ENCODE measurements at regions not wholly inside any gene's neighbourhood (a gene's known extent, or its start where the extent isn't known, plus 50 kb on each side); places are given as distances from the start of the nearest gene placed in this dataset.

DNA sequence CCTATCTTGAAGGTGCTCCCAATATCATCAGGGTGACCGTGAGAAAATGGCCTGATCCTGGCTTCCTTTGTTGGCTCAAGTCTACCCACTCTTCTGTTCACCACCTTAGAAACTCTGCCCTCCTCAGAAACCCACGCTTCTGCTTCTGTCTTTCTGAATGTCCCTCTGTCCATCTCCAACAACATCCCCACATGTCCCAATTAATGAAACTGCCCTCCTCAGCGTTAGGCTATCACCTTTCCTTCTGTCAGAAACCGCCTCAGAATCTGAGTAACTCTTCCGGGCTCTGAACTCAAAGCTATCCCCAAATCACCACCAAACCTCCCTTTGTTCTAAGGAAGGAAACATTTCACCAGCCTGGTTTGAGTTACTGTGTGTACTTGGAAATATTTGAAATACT lies 315.8 kb upstream of the ZNF32 start:
- TF ChIP-seq CTCF (IDR thresholded peaks at IDR 0.05) (no peak), POLR2A (IDR thresholded peaks at IDR 0.05) (no peak)

All from tibial nerve (tissue), 3 donors.